Fibroblast of pulmonary artery (primary cell): ENCODE measurements at regions not wholly inside any gene's neighbourhood (a gene's known extent, or its start where the extent isn't known, plus 50 kb on each side); places are given as distances from the start of the nearest gene placed in this dataset.

Experiments used
- DNase-seq: peaks from one replicate; pipeline ENCODE4 v3.0.0-alpha.2; 2010; ENCODE audit warnings: low read depth
- H3K4me3 ChIP-seq: replicated peaks from 2 replicates; pipeline ENCODE4 v1.5.1; 2011; ENCODE audit warnings: low read depth, mild to moderate bottlenecking, control low read depth, low read length, moderate library complexity
- CTCF ChIP-seq: IDR thresholded peaks from 2 replicates; pipeline ENCODE4 v1.5.1; 2011; ENCODE audit warnings: mild to moderate bottlenecking, control low read depth, low read length, inconsistent platforms; ENCODE audit errors: missing control alignments

- no peak for TF ChIP-seq CTCF
- H3K4me3 ChIP-seq = no peak overlapping the region
- no peak for DNase-seq
Measured at GRCh38 chr11:33419924-33420323, 162.7 kb downstream of the HIPK3 start.

- no peak overlapping the region for H3K4me3 ChIP-seq
- no peak for DNase-seq
- TF ChIP-seq CTCF = no peak
Measured at GRCh38 chr11:33417121-33417520, 159.9 kb downstream of the HIPK3 start.

GRCh38 chr11:33413301-33413700 is 156.1 kb downstream of the HIPK3 start:
- no peak for TF ChIP-seq CTCF
- H3K4me3 ChIP-seq = no peak overlapping the region
- DNase-seq = no peak

GRCh38 chr11:33412241-33412640 is 155.1 kb downstream of the HIPK3 start:
- no peak overlapping the region for H3K4me3 ChIP-seq
- DNase-seq = no peak
- no peak for TF ChIP-seq CTCF

GRCh38 chr11:33411751-33412150 is 154.6 kb downstream of the HIPK3 start:
- H3K4me3 ChIP-seq = no peak overlapping the region
- DNase-seq = no peak
- TF ChIP-seq CTCF = no peak

- no peak for TF ChIP-seq CTCF
- H3K4me3 ChIP-seq = no peak overlapping the region
- DNase-seq = no peak
Measured at GRCh38 chr11:33410086-33410765, 153.0 kb downstream of the HIPK3 start.
